NCI-H2196 (cell line): ENCODE measurements at regions not wholly inside any gene's neighbourhood (a gene's known extent, or its start where the extent isn't known, plus 50 kb on each side); places are given as distances from the start of the nearest gene placed in this dataset.
"Not testable (repeated sequence)": the region's sequence is repeated elsewhere in the genome, so short reads cannot be mapped to it uniquely, and the experiment has no call there.

Experiments
- DNase-seq: peaks from one replicate; lab custom pipeline; 2025; ENCODE audit not compliant: unreplicated experiment; lab: John Stamatoyannopoulos, UW

DNA sequence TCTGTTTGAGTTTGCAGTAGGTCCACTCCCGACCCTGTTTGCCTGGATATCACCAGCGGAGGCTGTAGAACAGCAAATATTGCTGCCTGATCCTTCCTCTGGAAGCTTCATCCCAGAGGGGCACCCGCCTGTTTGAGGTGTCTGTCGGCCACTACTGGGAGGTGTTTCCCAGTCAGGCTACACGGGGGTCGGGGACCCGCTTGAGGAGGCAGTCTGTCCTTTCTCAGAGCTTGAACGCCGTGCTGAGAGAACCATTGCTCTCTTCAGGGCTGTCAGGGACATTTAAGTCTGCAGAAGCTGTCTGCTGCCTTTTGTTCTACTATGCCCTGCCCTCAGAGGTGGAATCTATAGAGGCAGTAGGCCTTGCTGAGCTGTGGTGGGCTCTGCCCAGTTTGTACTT is 422.3 kb downstream of the CCDC85A start:
- DNase-seq: not testable (repeated sequence)

DNA sequence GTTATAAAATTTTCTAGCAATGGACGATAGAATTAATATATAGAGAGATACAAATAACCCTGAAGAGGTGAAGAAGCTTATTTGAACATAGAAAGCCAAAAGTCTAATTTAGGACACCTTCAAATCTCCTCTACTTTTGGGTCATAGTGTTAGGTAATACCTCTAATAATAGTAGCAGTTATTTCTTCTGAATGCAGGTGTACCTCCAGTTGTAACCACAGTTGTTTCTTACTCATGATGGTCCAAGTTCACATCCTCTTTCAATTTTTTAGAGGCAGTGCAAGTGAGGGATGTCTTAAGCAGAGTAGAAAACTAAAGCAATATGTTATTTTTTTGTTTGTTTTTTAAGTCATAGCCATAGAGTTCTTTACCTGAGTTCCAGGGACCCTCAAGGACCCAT is 429.5 kb downstream of the CCDC85A start:
- DNase-seq: no peak

DNA sequence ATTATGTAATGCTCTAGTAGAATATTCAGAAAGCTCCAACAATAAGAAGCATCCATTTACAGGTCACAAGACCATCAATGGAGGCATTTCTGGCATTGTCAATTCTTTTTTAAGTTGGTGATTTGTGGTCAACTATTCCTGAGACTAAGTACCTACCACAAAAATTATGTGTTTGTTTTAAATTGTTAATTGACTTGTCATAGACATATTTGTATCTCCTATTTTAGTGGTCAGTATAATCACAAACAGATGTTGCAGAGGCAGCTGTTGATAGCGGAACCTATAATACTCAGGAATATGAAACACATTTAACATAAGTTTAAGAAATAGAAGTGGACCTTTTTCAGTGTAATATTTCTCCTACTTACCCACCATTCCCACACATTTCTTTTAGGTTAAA is 430.1 kb downstream of the CCDC85A start:
- no peak for DNase-seq

DNA sequence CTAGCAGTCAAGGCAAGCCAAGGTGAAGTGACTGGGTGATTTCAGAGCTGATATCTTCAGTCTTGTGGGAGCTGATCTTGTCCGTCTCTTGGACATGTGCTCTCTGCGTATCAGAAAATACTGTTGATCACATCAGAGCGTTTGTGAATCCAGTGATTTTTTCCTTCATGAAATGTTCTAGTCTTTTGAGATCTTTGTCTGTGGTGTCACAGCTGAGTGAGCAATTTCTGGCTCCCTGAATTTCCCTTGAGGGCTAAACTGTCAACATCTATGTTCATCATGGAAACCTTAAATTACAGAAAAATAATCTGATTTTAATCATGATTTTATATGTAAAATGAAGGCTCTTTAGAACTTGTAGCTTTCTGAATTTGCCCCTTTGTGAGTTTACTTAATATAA is 432.0 kb downstream of the CCDC85A start:
- DNase-seq: no peak

DNA sequence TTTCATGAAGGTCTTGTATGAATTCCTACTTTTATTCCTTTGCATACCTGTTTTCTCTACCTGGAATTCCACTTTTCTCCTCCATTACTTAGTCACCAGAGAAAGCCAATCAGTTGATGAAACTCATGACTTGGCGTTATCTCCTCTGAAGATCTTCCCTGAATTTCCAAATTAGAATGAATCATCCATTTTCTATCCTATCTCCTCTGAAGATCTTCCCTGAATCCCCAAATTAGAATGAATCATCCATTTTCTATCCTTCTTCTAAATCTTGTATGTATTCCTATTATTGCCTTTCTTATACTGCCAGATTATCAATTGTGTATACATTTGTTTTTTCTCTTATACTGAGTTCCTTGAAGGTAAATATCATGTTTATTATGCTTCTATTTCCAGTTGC is 440.4 kb downstream of the CCDC85A start:
- DNase-seq: no peak

DNA sequence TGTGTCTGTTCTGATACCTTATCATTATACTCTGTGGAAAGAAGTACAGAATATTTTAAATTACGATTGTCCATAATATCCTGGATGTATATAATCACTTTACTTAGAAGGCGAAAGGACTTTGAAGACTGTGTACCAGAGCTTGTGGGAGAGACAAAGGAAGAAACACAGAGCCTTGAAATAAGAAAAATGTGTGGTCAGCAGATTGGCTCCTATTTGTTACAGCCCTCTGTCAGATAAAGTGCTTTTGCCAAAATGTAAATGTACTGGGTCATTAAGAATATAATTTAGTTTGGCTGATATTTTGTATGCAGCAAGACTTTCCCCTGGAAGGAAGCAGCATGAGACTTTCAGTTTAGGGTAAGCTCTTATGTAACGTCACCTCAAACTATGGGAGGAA is 443.1 kb downstream of the CCDC85A start:
- DNase-seq: no peak

DNA sequence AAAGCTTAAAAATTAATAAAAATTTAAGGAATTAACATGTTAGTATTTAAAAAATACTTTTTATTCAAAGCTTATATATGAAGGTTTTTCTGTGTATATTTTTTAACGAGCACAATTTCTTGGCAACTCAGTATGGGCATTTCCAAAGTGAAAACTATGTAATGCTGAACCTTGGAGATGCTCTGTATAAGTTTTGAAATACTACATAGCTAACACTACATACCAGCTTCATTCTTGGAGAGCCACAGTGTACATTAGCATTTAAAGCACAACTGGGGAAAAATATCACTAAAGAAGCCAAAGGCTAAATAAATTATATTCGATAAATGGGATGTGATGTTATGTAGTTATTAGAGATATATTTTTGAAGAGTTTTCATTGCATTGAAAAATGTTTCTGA is 446.5 kb downstream of the CCDC85A start:
- no peak for DNase-seq

DNA sequence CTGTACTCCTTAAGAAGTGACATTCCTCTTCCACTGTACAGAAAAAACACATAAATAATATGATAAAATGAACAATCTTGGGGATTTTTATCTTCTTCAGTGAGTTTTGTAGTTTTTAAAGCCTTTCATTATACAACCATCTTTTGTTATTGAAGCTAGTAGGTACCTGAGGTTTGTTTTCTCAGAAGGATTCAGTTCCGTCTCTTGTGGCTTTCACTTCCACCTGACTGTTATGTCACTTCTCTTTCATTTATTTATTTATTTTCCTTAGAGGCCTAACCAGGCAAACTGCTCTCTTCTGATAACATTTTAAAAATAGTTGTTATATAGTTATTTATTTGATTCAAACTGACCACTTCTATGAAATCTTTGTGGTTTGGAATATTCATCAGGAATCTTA is 464.2 kb downstream of the CCDC85A start:
- DNase-seq: no peak

DNA sequence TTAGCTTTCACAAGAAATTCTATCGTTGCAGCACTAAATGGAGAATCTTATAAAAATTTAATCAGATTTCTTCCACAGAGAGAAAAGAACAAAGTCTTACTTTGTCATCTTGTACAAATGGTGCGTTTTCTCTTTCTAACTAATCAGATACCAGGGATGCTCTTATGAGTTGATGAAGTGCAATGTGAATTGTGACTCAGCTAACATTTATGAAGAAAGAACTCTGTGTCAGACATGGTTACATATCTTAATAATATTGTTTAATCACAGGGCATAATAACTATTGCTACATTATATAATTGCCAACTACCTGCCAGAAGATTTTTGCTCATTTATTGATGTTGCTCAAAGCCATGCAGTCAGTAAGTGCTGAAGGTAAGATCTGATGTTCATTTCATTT is 465.0 kb downstream of the CCDC85A start:
- DNase-seq: no peak

DNA sequence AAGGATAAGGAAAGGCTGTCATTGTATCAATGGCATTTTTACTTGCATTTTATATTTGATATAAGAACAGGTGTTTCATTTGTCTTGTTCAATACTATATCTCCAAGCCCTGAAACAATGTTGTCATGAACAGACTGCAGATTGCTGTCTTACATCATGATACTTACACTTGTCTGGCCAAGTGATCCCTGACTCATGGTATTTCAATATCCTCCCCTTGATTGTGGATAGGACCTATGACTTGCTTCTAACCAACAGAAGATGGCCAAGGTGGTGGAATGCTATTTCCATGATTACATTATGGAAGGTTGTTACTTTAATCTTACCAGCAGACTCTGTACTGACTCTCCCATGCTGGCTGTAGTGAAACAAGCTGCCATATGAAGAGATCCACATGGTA is 471.1 kb downstream of the CCDC85A start:
- DNase-seq: no peak

DNA sequence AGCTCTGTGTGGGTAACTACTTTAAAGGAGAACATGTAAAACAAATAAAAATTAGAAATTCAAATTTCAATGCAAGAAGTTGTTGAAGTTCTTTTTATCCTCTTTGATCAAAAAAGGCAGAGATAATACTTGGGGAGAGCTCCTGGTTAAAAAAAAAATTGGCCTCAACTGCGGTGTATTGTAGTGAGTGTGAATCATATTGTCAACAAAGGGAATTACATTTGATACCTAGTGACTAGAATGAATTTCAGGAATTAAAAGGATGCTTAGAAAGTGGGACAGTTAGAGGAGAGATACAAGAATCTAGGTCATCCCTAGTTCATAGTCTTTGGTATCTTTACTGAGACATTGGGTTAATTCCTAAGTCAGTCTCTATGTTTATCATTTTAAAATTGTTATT is 473.0 kb downstream of the CCDC85A start:
- no peak for DNase-seq

DNA sequence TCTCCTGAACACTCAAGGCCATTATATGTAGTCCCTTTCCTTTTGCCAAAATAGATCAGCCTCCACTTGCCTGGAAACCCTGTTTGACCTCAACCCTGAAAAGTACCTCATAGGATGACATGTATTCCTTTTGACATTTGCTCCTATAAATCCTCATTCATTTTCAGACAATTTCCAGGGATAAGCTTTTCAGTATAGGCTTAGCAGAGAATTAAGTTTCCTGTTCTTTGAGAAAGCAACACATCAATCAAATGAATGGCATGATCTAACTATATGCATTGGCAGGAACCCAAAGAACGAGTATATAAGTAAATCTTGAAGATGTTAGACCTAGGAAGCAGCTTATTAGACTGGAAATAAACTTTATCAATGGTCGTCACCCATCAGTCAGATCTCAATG is 483.0 kb downstream of the CCDC85A start:
- DNase-seq: no peak

DNA sequence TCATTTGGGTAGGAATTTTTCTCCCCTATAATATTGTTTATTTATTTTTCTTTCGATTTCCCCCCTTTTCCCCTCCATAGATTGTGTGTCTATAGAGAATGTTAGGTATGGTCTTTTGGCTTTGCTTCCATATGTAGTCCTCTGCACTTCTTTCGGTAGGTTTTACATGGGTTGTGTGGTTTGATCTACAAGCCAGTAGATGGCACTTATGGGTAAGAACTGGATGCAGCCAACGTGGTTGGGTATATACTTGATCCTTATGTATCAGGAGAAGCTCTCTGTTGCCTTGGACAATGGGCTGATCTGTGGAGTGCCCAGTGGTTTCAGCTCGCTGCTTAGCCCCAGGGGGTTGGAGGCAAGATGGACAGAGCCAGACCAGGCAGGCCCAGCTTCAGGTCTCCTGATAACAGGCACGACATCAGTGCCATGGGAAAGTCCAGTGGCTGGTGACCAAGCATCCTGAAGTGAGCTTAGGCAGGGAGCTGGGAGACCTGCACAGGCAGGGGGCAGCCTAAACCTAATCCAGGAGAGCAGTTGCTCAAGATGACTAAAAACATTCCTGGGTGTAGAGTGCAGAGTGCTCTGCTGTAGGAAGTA is 488.3 kb downstream of the CCDC85A start:
- no peak for DNase-seq

DNA sequence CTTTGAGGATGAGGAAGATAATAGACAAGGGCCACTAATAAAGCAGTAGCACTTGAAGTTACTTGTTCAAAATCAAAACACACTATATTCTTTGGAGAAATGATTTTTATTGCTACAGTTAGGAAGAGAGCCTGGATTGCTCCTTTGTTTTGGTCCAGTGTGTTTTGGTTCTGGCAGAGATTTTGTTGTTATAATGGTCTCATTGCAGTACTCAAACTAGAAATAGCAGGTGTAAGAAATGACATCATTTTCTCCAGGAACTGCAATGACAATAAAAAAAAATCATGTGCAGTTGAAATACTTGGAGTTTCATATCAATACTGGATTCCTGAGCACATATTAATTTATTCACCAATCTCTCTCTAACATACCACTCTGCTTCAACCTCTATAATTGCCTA is 490.3 kb downstream of the CCDC85A start:
- no peak for DNase-seq

DNA sequence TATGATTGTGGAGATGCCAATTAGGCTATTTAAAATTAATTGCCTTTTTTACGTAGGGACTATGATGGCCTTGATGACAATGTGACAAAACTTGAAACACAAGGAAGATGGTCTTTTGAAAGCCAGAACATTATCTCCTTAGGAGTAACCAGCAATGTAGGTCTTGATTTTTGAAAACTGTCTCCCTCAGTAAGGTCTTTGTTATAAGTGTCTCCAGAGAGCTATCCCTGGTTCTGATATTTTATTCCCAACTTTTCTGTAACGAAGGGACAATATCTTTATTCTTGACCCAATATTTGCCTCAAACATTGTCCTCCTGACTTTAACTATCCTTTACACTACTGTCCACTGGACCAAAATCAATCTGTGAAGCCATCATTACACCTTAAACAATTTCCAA is 493.2 kb downstream of the CCDC85A start:
- no peak for DNase-seq

DNA sequence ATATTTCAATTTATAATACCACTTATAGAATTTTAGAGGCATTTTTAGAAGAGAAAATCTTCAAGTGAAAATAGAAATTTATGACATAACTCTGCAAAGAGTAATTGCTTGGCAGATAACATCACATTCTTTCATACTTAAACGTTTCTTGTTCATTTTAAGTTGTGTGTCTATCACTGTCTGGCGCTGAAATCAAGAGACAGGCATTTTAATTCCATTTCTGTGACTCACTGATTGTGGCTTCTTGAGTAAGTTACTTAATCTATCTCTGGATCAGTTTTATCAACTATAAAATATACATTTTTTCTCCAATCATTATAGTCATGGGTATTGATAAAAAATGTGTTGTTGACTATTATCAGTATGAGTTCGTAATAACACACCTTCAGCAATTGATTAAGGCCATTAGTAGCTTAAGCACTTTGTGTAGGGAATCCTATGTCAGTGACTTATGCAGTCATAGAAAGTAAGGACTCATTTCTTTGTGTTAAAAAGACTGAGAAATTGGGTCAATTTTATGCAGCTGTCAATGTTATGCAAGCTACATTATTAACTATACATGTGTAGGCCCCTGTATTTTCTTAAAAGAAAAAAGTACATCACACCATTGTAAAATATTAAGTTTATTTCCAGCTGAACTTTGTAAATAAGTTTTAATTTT is 497.3 kb downstream of the CCDC85A start:
- DNase-seq: no peak

DNA sequence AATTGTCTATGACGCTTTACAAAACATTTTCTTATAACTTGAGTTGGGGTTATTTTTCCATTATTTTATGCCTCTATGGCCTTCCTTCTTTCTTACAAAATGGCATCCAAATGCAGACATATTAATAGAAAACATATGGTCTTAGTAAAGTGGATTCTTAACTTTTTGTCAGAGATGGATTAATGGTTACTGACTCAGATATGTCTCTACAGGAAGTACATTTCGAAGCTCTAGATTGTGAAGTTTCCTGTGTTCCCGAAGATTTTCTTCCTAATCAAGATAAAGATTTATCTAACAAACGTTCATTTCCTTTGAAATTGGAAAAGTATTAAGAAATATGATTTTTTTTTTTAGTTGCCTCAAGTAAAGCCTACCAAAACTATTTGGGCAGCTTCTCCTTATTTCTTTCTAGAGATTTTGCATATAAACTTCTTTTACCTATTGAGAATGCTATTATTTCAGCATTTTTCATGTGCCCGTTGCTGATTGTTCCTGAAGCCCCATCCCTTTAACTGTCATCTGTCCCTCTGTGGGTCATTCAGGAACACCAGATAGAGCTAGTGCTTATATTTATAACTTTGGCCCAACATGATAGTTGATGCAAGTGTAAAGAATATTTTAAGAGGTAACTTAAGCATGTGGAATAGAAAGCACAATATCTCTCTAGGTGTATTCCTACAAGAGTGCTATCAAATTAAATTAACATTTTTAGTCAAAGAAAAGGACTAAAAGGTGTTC is 498.0 kb downstream of the CCDC85A start:
- DNase-seq: no peak

DNA sequence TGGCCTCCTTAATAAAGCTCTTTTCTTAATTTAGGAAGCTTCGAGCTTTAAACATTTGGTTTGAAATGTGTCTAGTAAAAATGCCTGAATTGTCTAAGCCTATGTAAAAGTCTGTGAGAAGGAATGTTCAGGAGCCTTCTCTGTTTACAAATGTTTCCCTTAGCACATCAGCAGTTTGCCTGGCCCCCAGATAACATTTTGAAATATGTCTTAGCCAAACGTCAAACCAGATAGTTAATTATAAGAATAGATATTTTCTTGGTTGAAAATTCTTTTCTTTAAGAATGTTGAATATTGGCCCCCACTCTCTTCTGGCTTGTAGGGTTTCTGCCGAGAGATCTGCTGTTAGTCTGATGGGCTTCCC is 498.6 kb downstream of the CCDC85A start:
- no peak for DNase-seq

DNA sequence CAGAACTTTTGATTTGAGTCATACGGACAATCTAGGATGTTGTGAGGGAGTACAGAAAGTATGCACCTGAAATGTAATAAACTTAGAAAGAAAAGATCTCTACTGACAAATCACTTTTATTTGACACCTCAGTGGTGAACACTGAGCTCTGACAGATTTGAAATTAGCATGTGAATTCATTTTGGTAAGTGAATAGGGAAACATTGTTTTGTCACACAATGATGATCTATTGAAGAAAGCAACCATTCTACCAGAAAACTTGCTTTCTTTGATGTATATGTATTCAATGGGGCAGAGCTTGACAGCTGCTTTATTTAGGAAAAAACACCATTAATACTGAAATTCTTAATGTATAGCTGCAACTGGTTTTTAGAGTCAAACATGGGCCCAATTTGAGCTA is 500.5 kb downstream of the CCDC85A start:
- DNase-seq: no peak

DNA sequence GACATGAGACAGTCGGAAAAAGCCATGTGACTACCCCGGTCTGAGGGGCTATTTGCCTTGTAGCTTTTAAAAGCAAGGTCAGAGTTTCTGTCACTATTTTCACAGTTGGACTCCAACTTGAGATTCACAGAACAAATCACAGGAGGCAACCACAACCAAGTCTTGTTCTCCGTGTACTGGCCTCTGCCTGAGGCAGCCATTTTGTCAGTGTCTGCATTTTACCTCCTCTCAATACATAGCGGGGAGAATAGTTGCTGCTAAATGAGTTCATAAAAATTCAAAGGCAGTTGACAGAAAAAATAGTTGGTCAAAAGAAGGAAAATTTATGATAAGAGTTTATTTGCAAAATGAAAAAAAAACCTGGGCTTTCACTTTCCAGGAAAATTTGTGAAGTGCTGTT is 501.4 kb downstream of the CCDC85A start:
- DNase-seq: no peak

DNA sequence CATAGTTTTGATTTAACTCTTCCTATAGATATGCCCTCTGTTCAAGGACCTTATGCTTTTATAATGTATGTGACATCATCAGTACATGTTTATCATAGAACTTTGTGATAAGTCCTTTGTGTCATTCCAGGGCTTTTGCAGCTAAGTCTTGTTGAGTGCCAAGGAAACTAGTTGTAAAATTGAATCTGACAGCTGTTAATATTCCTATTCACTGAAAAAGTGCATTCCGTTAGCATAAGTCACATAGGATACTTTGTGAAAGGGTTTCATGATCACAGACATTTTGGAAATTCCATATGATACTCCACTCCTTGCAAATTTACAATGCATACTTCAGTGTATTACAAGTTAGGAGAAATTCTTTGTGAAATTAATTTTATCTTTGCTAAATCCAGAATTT is 503.4 kb downstream of the CCDC85A start:
- DNase-seq: no peak

DNA sequence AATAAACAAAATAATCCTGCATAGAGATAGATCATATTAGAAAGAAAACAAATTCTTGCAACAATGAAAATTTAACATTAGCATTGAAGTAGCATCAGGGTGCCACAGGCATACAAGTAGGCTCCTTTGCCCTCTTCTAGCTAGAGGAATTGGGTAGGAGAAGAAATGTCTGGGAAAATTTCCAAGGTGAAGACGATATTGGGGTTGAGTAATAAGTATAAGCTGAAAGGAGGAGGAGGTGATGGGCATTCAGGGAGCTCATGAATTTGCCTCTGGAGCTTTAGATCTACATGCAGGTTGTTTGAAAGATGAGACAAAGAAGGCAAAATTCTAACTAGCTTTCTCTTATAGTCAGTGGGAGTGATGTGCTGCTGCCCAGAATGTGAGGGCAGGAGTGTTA is 504.9 kb downstream of the CCDC85A start:
- no peak for DNase-seq

DNA sequence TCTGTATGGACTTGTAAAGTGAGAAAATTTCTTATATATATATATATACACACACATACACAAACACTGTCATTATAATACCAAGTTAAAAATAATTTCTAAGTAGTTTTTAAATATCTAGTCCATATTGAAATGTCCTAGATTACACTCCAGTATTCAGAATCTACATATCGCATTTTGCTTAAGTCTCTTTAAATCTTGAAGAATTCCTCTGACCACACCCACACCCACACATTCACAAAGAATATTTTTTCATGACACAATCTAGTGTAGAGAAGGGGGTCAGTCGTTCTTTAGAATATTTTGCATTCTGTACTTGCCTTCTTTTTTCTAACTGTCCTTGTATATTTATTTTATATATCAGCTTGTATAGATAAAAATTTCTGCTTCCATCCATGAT is 509.7 kb downstream of the CCDC85A start:
- no peak for DNase-seq
